ENCODE measurements at regions not wholly inside any gene's neighbourhood (a gene's known extent, or its start where the extent isn't known, plus 50 kb on each side); places are given as distances from the start of the nearest gene placed in this dataset.

DNA sequence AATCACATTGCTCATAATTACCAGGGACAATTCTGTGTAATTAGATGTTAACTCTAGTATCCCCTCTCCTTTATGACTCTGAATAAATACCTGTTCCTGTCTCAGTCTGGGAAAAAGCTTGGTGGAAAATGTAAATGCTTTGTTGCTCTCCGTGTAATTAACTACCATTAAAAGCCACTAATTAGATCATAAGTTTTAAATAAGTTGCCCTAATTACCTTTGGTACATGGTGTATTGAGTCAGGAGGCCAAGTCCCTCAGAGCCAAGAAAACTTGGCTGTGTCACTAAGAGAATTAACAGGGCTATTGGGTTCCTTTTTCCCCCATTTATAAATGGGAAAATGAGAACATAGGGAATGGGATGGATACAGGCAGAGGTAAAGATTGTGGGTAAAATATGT, 617.6 kb downstream of the TLR4 start:
- DNase-seq (ENCODE audit: extremely low read depth, low read depth) = no peak
- TF ChIP-seq, protein P1, sequence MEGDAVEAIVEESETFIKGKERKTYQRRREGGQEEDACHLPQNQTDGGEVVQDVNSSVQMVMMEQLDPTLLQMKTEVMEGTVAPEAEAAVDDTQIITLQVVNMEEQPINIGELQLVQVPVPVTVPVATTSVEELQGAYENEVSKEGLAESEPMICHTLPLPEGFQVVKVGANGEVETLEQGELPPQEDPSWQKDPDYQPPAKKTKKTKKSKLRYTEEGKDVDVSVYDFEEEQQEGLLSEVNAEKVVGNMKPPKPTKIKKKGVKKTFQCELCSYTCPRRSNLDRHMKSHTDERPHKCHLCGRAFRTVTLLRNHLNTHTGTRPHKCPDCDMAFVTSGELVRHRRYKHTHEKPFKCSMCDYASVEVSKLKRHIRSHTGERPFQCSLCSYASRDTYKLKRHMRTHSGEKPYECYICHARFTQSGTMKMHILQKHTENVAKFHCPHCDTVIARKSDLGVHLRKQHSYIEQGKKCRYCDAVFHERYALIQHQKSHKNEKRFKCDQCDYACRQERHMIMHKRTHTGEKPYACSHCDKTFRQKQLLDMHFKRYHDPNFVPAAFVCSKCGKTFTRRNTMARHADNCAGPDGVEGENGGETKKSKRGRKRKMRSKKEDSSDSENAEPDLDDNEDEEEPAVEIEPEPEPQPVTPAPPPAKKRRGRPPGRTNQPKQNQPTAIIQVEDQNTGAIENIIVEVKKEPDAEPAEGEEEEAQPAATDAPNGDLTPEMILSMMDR (IDR thresholded peaks at IDR 0.05; ENCODE audit: low read depth, low read length) = no peak

DNA sequence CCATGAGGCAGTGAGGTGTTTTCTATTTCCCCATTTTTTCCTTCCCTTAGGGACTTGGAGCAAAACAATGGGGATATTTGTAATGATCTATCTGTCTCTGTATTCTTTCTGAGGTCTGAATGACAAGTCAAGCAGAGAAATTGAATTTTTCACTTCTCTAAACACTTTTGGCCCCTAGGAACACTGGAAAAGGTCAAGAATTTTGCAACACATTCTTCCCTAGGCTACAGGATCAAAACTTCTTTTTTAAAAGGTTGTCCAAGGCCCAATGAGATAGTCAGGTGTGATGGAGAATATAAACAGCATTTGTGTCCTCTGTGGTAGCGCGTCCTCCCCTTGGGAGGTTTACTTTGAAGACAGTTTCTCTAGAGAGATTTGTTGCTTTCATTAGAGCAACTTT, 620.5 kb downstream of the TLR4 start:
- TF ChIP-seq, protein P1 (IDR thresholded peaks at IDR 0.05; ENCODE audit: low read depth, low read length) = no peak
- DNase-seq (ENCODE audit: extremely low read depth, low read depth) = no peak

DNA sequence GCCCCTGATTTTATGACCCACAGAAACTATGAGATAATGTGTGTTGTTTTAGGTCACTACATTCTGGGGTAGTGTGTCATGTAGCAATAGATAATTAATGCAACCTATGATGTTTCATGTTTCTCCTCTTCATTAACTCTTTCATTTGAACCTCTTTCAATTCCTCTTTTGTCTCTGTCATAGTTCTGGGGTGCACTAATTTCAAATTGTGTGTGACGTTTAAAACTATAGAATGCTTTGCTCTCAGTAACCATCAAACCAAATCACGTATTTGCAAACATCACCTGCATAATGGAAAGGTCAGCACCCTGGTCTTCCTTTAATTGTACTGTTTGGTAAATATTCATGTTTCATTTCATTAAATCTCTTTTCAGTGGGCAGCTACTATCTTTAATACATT, 621.6 kb downstream of the TLR4 start:
- TF ChIP-seq, protein P1 (IDR thresholded peaks at IDR 0.05; ENCODE audit: low read depth, low read length) = no peak
- DNase-seq (ENCODE audit: extremely low read depth, low read depth) = no peak

DNA sequence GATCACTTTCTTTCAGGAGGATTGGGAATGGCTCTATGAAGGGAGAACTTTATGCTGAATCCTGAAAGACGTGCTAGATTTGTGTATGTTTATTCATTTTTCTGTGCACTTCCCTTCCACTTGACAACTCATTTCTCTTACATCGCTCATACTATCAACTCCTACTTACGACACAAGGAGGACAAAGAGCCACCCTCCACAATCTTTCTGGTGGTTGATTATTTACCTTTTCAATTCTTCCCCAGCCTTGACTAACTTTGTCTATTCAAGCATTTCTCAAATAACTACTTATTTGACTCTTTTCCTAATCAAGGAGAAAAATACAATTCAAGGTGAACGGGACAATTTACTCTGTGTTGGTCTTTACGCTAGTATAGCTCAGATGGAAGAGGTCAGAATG, 622.1 kb downstream of the TLR4 start:
- DNase-seq (ENCODE audit: extremely low read depth, low read depth) = no peak
- TF ChIP-seq, protein P1 (IDR thresholded peaks at IDR 0.05; ENCODE audit: low read depth, low read length) = no peak

DNA sequence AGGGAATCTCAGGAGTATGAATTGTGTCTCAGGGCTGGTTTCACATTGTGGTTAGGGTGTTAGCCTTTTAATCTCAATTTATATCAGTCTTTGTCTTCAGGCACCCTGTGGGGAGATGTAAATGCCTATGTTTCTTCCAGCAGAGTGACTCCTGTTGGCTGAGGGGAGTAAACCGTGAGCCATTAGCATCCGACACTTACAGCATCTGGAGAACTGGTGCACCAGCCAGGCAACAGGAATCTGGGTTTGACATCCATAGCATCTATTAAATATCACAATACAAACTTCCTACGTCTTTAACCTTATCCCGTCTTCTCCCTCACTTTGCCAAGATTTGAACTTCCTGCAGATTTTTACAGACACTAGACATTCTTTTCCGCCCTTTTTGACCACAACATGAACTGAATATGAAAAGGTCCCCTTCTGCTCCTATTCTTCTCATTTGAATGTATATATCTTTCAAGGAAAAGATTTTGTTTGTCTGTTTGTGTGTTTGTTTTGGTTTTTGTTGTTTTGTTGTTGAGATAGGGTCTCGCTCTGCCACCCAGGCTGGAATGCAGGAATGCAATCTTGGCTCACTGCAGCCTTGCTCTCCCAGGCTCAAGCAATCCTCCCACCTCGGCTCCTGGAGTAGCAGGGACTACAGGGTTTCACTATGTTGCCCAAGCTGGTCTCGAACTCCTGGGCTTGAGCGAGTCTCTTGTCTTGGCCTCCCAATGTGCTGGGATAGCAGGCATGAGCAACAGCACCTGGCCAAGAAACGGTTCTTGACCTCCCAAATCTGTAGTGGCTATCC, 626.2 kb downstream of the TLR4 start:
- TF ChIP-seq, protein P1 (IDR thresholded peaks at IDR 0.05; ENCODE audit: low read depth, low read length) = no peak
- no peak for DNase-seq (ENCODE audit: extremely low read depth, low read depth)

DNA sequence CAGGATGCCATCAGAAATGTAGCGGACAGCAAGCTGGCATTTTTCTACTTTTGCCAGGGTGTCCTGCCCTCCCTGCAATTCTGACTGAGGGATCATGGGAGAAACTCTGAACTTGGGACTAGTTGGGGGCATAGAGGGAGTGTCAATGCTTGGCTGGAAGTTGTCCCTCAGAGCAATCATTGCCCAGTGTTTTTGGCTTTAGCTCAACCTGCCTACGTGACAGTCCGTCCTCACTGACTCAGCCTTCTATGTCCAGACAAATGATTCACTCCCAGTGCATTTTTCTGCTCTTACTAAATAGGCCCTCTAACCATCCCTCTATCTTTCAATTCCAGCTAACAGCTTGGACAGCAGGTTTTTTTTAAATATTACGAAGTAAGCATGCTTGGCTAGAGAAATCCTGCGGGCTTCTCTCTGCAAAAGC, 627.4 kb downstream of the TLR4 start:
- TF ChIP-seq, protein P1 (IDR thresholded peaks at IDR 0.05; ENCODE audit: low read depth, low read length) = no peak
- DNase-seq (ENCODE audit: extremely low read depth, low read depth) = no peak

DNA sequence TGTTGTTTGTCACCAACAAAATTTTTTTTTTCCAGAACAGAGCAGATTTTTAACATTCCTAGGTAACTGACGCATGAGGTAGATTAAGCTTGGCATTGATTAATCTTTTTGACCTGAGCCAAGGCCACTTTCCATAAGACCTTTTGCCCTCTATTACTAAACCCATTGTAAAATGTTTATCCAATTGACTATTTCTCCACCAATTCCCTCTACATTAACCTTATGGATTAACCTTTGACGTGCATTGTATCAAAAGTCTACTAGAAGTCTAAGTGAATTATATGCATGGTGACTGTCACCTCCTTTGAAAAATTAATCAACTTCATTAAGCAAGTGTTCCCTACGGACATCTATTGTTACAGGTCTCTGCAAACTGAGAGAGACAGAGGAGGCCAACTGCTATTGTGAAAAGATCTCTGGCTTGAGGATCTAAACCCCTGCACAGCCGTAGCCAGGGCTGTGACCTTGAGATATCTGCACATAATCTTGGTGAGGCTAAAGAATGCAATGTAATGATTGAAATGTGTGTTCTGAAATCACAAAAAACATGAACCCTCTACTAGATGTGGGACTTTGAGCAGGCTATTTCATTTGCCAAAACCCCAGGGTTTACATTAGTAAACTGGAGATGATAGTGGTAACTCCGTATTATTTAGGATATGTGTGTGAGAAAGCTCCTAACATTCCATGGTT, 632.2 kb downstream of the TLR4 start:
- no peak for DNase-seq (ENCODE audit: extremely low read depth, low read depth)
- TF ChIP-seq, protein P1 (IDR thresholded peaks at IDR 0.05; ENCODE audit: low read depth, low read length) = no peak

Data from AG09319 (cell line).